Panc1 (cell line): ENCODE measurements at regions not wholly inside any gene's neighbourhood (a gene's known extent, or its start where the extent isn't known, plus 50 kb on each side); places are given as distances from the start of the nearest gene placed in this dataset.
A peak's percentile ranks its signal among the peaks of the same experiment; 100 is the strongest.

Source experiments
- ATAC-seq: fragments of 200-7000 bp; cut with Tn5 transposase; 2 replicates; pipeline ENCODE4 v1.9.1; 2020; ENCODE audit warnings: mild to moderate bottlenecking, moderate library complexity
- BruUV-seq: library from RNA; stranded (reverse); fragments of 400-500 nt; replicated peaks from 2 replicates; lab custom pipeline; 2021; lab: Mats Ljungman, UMichigan
- CTCF ChIA-PET: fragments of 300-600 bp; sonication (Branson Sonifier 250); formaldehyde crosslinking; loops from one replicate; lab custom pipeline; 2022; ENCODE audit warnings: antibody characterized with exemption; lab: Charles Lee
- POLR2A ChIA-PET: fragments of 300-600 bp; sonication (Branson Sonifier 250); formaldehyde crosslinking; loops from one replicate; lab custom pipeline; 2022; ENCODE audit warnings: antibody characterized with exemption; lab: Charles Lee
- DNase-seq: peaks from one replicate; pipeline ENCODE4 v3.0.0-alpha.2; 2010; ENCODE audit warnings: low read depth, low spot score
- H3K27ac ChIP-seq: 2 replicates; pipeline ENCODE4 v1.5.1; 2011; ENCODE audit warnings: mild to moderate bottlenecking, low read length, inconsistent platforms
- H3K27me3 ChIP-seq: fragments of 200-500 bp; sonication (Bioruptor generic); 2 replicates; pipeline ENCODE4 v1.6.0; 2014; ENCODE audit warnings: low read length, inconsistent platforms; ENCODE audit not compliant: control insufficient read depth, insufficient read depth
- H3K36me3 ChIP-seq: fragments of 200-500 bp; sonication (Bioruptor generic); 2 replicates; pipeline ENCODE4 v1.5.1; 2014; ENCODE audit warnings: inconsistent platforms, mild to moderate bottlenecking, low read length, moderate library complexity; ENCODE audit not compliant: control insufficient read depth, insufficient read depth
- H3K4me1 ChIP-seq: 2 replicates; pipeline ENCODE4 v1.5.1; 2011; ENCODE audit warnings: inconsistent platforms, mild to moderate bottlenecking, low read length, moderate library complexity; ENCODE audit not compliant: control insufficient read depth, insufficient read depth
- H3K4me3 ChIP-seq, 2 experiments: 2 replicates each; pipeline ENCODE4 v1.5.1; 2011 to 2012; ENCODE audit warnings: low read depth in 2 of 2, low read length in 2 of 2, mild to moderate bottlenecking in 2 of 2, inconsistent platforms in 1 of 2, moderate library complexity in 1 of 2
- H3K9me3 ChIP-seq: fragments of 200-500 bp; sonication (Bioruptor generic); 2 replicates; pipeline ENCODE4 v1.5.1; 2014; ENCODE audit warnings: low read depth, mild to moderate bottlenecking, inconsistent platforms, low read length, moderate library complexity; ENCODE audit not compliant: control insufficient read depth, insufficient read depth
- CTCF ChIP-seq: fragments of 450-650 bp; IDR thresholded peaks from 2 replicates; pipeline ENCODE4 v1.5.1; 2017; ENCODE audit warnings: mild to moderate bottlenecking
- POLR2AphosphoS5 ChIP-seq: IDR thresholded peaks from 2 replicates; pipeline ENCODE4 v1.6.1; 2012; ENCODE audit warnings: mild to moderate bottlenecking, low read depth, low read length, moderate library complexity
- REST ChIP-seq, 2 experiments: IDR thresholded peaks; 2 replicates each; pipeline ENCODE4 v1.6.1; 2011 to 2012; ENCODE audit warnings: low read depth in 2 of 2, control low read depth in 1 of 2, low read length in 1 of 2, mild to moderate bottlenecking in 1 of 2, moderate library complexity in 1 of 2; ENCODE audit not compliant: insufficient read depth in 1 of 2
- SIN3A ChIP-seq: IDR thresholded peaks from 2 replicates; pipeline ENCODE4 v1.6.1; 2012; ENCODE audit warnings: low read depth, mild to moderate bottlenecking, low read length, moderate library complexity, borderline replicate concordance; ENCODE audit not compliant: insufficient read depth
- TCF7L2 ChIP-seq: IDR thresholded peaks from 2 replicates; pipeline ENCODE4 v1.6.1; 2011; ENCODE audit warnings: mild to moderate bottlenecking, low read depth, low read length, inconsistent platforms
- in situ Hi-C: cut with HindIII; loops from 2 replicates; pipeline ENCODE4 v1.10.0; 2016; ENCODE audit warnings: low sequenced_read_pairs, low pct_unique_long_range_greater_than_20kb
- intact Hi-C: fragments of 100-400 bp; cut with micrococcal nuclease; formaldehyde crosslinking; loops from one replicate; pipeline ENCODE4 v1.10.0; 2022; ENCODE audit not compliant: unreplicated experiment

DNA sequence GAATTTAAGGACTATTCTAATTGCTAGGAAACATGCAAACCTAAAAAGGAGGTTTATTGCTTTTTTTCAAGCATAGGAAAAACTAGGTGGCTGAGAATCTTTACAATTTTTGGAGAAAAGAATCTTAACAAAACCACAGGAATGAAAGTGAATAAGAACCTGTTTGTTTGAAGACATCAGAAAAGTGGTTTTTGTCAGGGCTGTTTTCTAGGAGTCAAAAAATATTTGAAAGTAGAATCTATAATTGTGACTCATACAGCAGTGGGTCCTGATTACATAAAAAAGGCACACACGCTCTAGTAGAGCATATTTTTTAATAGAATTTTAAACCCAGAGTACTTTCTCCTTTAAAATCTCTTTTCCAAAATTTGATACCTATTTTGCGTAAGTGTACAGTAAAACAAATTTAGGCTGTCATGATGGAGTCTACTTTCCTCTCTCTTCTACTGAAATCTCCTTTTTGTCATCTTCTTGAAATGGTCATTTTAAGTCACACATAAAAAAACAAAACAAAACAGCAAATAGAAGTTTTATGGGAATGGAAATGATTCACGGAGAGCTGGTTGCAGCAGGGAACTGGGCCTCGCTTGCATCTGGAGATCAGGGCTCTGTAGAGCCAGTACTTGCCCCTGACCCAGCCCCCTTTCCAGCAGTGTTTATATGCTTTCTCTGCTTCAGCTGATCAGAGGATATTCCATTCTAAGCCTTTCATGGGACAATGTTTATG lies 59.1 kb upstream of the PELI1 start (continued):
- no peak for TF ChIP-seq POLR2AphosphoS5

GRCh38 chr2:64203858-64204632 lies 59.8 kb upstream of the PELI1 start:
- intact Hi-C loops (no loop called here), in situ Hi-C loops (no loop called here)
- H3K4me3 ChIP-seq, result no peak overlapping the region
- ChIA-PET CTCF (no interaction called here), POLR2A (interaction anchor here (0.6 kb wide), 1 partner anchor 176 kb away, joined by 3 read pairs; no protein-coding TSS in a partner anchor)
- no peak for DNase-seq
- no peak for ATAC-seq
- H3K27ac ChIP-seq, result no peak overlapping the region; the same call in 1 of the 2 replicates
- no peaks in the 10 kb centered on the region; the same call in 1 of the 2 replicates for H3K4me1 ChIP-seq
- no peaks in the 10 kb centered on the region for H3K9me3 ChIP-seq
- no peaks in the 10 kb centered on the region for H3K36me3 ChIP-seq
- TF ChIP-seq POLR2AphosphoS5 (no peak), TCF7L2 (no peak), CTCF (no peak), REST (IDR thresholded peaks at IDR 0.05; ENCODE audit: insufficient read depth in 1 of 2, low read depth in 2 of 2, low read length in 1 of 2) (no peak), SIN3A (no peak)
- BruUV-seq, result no TSS peak
- H3K27me3 ChIP-seq, result no peaks in the 10 kb centered on the region

DNA sequence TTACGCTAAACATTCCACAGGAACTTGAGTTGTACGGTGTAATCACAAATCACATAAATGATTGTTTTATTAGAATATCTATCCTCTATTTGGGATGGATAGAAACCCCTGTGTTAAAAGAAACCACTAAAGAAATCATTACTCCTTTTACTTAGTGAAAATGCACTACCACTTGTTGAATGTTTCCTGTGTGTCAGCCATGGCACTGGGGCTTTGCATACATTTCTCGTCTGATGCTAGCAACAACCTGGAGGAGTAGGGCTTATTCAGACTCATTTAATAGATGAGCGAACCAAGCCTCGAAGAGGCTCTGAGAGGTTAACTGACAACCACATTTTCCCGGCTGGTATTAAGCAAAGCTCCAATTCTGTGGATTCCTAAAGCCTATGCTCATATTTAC lies 60.5 kb upstream of the PELI1 start:
- ChIA-PET POLR2A (interaction anchor here (0.6 kb wide), 1 partner anchor 177 kb away, joined by 3 read pairs; no protein-coding TSS in a partner anchor), CTCF (no interaction called here)
- DNase-seq, result no peak
- no peaks in the 10 kb centered on the region; the same call in 1 of the 2 replicates for H3K4me1 ChIP-seq
- H3K27me3 ChIP-seq, result no peaks in the 10 kb centered on the region
- intact Hi-C loops, result no loop called here
- no peaks in the 10 kb centered on the region for H3K9me3 ChIP-seq
- H3K4me3 ChIP-seq, result no peak overlapping the region
- no peak for ATAC-seq
- TF ChIP-seq SIN3A (no peak), TCF7L2 (no peak), POLR2AphosphoS5 (no peak), CTCF (0 out of 2 replicates have a peak, but pooled peaks have one; percentile 3), REST (IDR thresholded peaks at IDR 0.05; ENCODE audit: insufficient read depth in 1 of 2, low read depth in 2 of 2, low read length in 1 of 2) (no peak)
- in situ Hi-C loops, result no loop called here
- no peaks in the 10 kb centered on the region for H3K36me3 ChIP-seq
- no peak overlapping the region for H3K27ac ChIP-seq
- no TSS peak for BruUV-seq
